Neural progenitor cell (in vitro differentiated cells): ENCODE measurements at regions not wholly inside any gene's neighbourhood (a gene's known extent, or its start where the extent isn't known, plus 50 kb on each side); places are given as distances from the start of the nearest gene placed in this dataset.

Experiments
- DNase-seq: peaks from one replicate; pipeline ENCODE4 v3.0.0-alpha.2; 2016; ENCODE audit warnings: low spot score
- H2AFZ ChIP-seq: fragments of 200-600 bp; sonication (generic); replicated peaks from 2 replicates; pipeline ENCODE4 v1.6.1; 2016; ENCODE audit warnings: antibody characterized with exemption
- H3F3A ChIP-seq: fragments of 200-600 bp; sonication (generic); 2 replicates; pipeline ENCODE4 v1.6.1; 2016; ENCODE audit warnings: antibody characterized with exemption, low read depth
- H3K27ac ChIP-seq: fragments of 200-600 bp; sonication (generic); 2 replicates; pipeline ENCODE4 v1.5.1; 2016; ENCODE audit warnings: mild to moderate bottlenecking
- H3K27me3 ChIP-seq: fragments of 200-600 bp; sonication (generic); 2 replicates; pipeline ENCODE4 v1.6.1; 2016; ENCODE audit warnings: mild to moderate bottlenecking, moderate library complexity
- H3K36me3 ChIP-seq: fragments of 200-600 bp; sonication (generic); 2 replicates; pipeline ENCODE4 v1.5.1; 2016
- H3K4me1 ChIP-seq: fragments of 200-600 bp; sonication (generic); 2 replicates; pipeline ENCODE4 v1.6.1; 2016; ENCODE audit warnings: mixed run types
- H3K4me2 ChIP-seq: fragments of 200-600 bp; sonication (generic); 2 replicates; pipeline ENCODE4 v1.6.1; 2016
- H3K4me3 ChIP-seq: fragments of 200-600 bp; sonication (generic); 2 replicates; pipeline ENCODE4 v1.5.1; 2016
- H3K79me2 ChIP-seq: fragments of 200-600 bp; sonication (generic); 2 replicates; pipeline ENCODE4 v1.6.1; 2016; ENCODE audit warnings: low read depth
- H3K9ac ChIP-seq: fragments of 200-600 bp; sonication (generic); 2 replicates; pipeline ENCODE4 v1.6.1; 2016
- H3K9me3 ChIP-seq: fragments of 200-600 bp; sonication (generic); 2 replicates; pipeline ENCODE4 v1.5.1; 2016; ENCODE audit warnings: low read depth
- H4K20me1 ChIP-seq: fragments of 200-600 bp; sonication (generic); 2 replicates; pipeline ENCODE4 v1.6.1; 2016; ENCODE audit warnings: low read depth
- H3K27ac Mint-ChIP-seq: 3 replicates; pipeline ENCODE4 v1.8.0; 2021; ENCODE audit warnings: mixed read lengths
- H3K27me3 Mint-ChIP-seq: 2 replicates; pipeline ENCODE4 v1.8.0; 2022; ENCODE audit warnings: low read depth, mild to moderate bottlenecking, inconsistent platforms, moderate library complexity, mixed read lengths; ENCODE audit not compliant: insufficient read depth
- H3K36me3 Mint-ChIP-seq: 3 replicates; pipeline ENCODE4 v1.8.0; 2021; ENCODE audit warnings: mixed read lengths
- H3K4me1 Mint-ChIP-seq: 3 replicates; pipeline ENCODE4 v1.8.0; 2021; ENCODE audit warnings: mixed read lengths
- H3K4me3 Mint-ChIP-seq: 3 replicates; pipeline ENCODE4 v1.8.0; 2021; ENCODE audit warnings: mild to moderate bottlenecking, moderate library complexity, mixed read lengths
- H3K9me3 Mint-ChIP-seq: 3 replicates; pipeline ENCODE4 v1.8.0; 2020; ENCODE audit warnings: mixed read lengths
- CTCF ChIP-seq: fragments of 200-600 bp; sonication (generic); IDR thresholded peaks from 2 replicates; pipeline ENCODE4 v1.5.1; 2017; ENCODE audit warnings: antibody characterized with exemption, mild to moderate bottlenecking
- EZH2 ChIP-seq: fragments of 200-600 bp; sonication (generic); IDR thresholded peaks from 2 replicates; pipeline ENCODE4 v1.6.1; 2017; ENCODE audit warnings: antibody characterized with exemption, mild to moderate bottlenecking, moderate library complexity
- EZH2phosphoT487 ChIP-seq: fragments of 200-600 bp; sonication (generic); IDR thresholded peaks from 2 replicates; pipeline ENCODE4 v1.6.1; 2017; ENCODE audit warnings: antibody characterized with exemption

- DNase-seq: no peak
- Mint-ChIP-seq H3K9me3 (peaks cover 16% of the 10 kb centered on the region), H3K4me1 (peaks cover 3% of the 10 kb centered on the region), H3K36me3 (peaks cover 2% of the 10 kb centered on the region), H3K4me3 (no peak overlapping the region), H3K27me3 (no peaks in the 10 kb centered on the region), H3K27ac (no peak overlapping the region)
- Histone ChIP-seq H3K79me2 (no peaks in the 10 kb centered on the region), H3K9ac (no peak overlapping the region), H3K4me3 (no peak overlapping the region), H2AFZ (no peak overlapping the region), H4K20me1 (no peaks in the 10 kb centered on the region), H3K27ac (no peak overlapping the region), H3K36me3 (no peaks in the 10 kb centered on the region), H3F3A (no peaks in the 10 kb centered on the region), H3K4me2 (no peak overlapping the region), H3K27me3 (no peaks in the 10 kb centered on the region), H3K9me3 (no peaks in the 10 kb centered on the region), H3K4me1 (no peaks in the 10 kb centered on the region)
- TF ChIP-seq EZH2 (no peak), CTCF (no peak), EZH2phosphoT487 (no peak)
Observed at GRCh38 chr6:14488180-14488579, 370.6 kb downstream of the CD83 start.

- Histone ChIP-seq H3K27me3 (no peaks in the 10 kb centered on the region), H3K9ac (no peak overlapping the region), H3K9me3 (no peaks in the 10 kb centered on the region), H3K4me1 (no peaks in the 10 kb centered on the region), H3K36me3 (no peaks in the 10 kb centered on the region), H3K4me3 (no peak overlapping the region), H3K27ac (no peak overlapping the region), H3K4me2 (no peak overlapping the region), H2AFZ (no peak overlapping the region), H4K20me1 (no peaks in the 10 kb centered on the region), H3F3A (no peaks in the 10 kb centered on the region), H3K79me2 (no peaks in the 10 kb centered on the region)
- TF ChIP-seq EZH2 (no peak), EZH2phosphoT487 (no peak), CTCF (no peak)
- DNase-seq: no peak
- Mint-ChIP-seq H3K4me3 (no peak overlapping the region), H3K27me3 (no peaks in the 10 kb centered on the region), H3K36me3 (peaks cover 2% of the 10 kb centered on the region), H3K4me1 (peaks cover 3% of the 10 kb centered on the region), H3K27ac (no peak overlapping the region), H3K9me3 (peaks cover 14% of the 10 kb centered on the region)
Observed at GRCh38 chr6:14489445-14489844, 371.9 kb downstream of the CD83 start.

- Histone ChIP-seq H3F3A (peaks cover 29% of the 10 kb centered on the region), H3K4me1 (peaks cover 32% of the 10 kb centered on the region), H3K27ac (no peak overlapping the region), H4K20me1 (peaks cover 2% of the 10 kb centered on the region), H3K79me2 (no peaks in the 10 kb centered on the region), H2AFZ (no peak overlapping the region), H3K27me3 (no peaks in the 10 kb centered on the region), H3K4me2 (no peak overlapping the region), H3K9ac (no peak overlapping the region), H3K36me3 (no peaks in the 10 kb centered on the region), H3K9me3 (no peaks in the 10 kb centered on the region), H3K4me3 (no peak overlapping the region)
- H3K27ac Mint-ChIP-seq: no peak overlapping the region
- H3K4me3 Mint-ChIP-seq: no peak overlapping the region
- peaks cover 5% of the 10 kb centered on the region for H3K36me3 Mint-ChIP-seq
- H3K4me1 Mint-ChIP-seq: peaks cover 43% of the 10 kb centered on the region
- no peak for TF ChIP-seq EZH2phosphoT487
- no peak for TF ChIP-seq EZH2
- no peak for TF ChIP-seq CTCF
- no peak for DNase-seq
- peaks cover 17% of the 10 kb centered on the region for H3K27me3 Mint-ChIP-seq
- H3K9me3 Mint-ChIP-seq: peaks cover 12% of the 10 kb centered on the region
Observed at GRCh38 chr6:14498748-14499147, 381.2 kb downstream of the CD83 start.
